ENCODE measurements at regions not wholly inside any gene's neighbourhood (a gene's known extent, or its start where the extent isn't known, plus 50 kb on each side); places are given as distances from the start of the nearest gene placed in this dataset.
"Not testable (repeated sequence)": the region's sequence is repeated elsewhere in the genome, so short reads cannot be mapped to it uniquely, and the experiment has no call there.

DNA sequence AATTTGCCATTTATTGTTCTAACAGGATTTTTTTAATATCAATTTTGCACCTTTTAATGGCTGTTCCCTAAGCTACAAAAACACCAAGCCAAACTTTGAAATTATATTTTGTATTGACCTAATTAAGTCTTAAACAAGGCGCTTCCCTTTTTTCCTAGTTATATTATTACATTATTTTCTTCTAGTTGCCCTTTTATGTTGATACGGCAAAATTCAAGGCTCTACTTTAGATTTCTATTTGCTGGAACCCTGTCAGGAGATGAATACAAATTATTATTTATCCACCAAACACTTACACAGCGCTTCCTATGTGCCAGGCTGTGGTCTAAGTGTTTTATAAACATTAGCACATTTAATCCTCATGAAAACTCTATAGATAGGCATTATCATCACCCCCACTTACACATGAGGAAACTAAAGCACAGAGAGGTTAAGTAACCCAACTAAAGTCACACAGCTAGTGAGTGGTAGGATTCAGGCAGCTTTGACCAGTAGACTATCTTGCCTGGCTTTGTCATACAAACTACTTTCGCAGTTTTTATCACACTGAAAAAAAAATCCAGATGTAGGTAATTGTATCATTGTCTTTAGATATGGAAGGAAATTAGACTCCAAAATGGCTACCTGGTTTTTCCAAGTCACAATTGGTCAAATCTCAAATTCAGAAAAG lies 456.5 kb downstream of the STK39 start:
- no peak for DNase-seq

DNA sequence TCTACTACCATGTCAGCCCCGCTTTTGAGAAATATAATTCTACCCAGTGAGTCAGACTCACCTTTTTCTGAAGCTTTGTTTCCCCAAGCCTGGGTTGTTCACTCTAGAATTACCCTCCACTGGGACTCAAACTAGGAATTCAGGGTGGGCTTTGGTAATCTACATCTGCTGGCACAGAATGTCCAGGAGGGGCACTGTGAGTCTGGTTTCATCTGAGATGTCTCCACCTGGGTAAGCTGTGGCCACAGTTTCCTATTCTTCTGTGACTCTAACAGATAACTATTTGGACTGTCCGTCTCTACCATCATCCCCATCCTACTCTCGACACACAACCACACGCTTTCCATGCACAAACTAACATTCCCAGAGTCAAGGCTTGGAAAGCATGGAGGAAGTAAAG lies 457.2 kb downstream of the STK39 start:
- no peak for DNase-seq

DNA sequence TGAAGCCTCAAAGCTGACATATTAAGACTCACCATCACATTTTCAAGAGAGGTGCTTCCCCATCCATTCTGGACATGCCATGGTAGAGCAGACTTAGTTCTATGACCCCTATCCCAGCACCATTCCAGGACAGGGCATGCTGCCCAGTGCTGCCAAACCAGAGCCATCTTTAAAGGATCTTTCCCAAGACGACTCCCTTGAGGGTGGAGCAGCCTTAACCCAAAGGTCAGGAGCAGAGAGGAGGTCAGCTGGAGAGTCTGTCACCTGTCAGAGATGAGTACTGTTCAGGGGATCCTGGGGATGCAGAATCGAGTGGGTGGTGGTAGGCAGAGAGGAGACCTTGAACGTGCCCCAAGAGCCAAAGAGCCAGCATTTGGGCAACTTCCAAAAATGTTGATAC lies 459.8 kb downstream of the STK39 start:
- no peak for DNase-seq

DNA sequence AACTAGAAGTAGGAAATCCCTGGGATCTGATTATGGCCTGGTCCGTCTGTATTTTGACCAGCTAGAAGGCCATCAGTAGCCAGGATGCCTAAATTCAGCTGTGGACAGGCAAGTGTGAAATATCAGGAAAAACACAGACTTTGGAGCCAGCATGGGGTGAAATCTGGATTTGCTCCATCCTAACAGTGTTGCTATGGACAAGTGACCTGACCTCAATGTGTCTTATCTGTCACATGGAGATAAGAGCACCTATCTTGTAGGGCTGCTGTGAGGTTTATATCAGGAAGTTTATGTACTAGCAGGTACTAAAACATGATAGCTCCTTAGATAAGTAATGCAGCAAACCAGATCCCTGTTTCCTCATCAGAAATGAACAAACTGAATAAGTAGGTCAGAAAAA lies 460.4 kb downstream of the STK39 start:
- DNase-seq = no peak

DNA sequence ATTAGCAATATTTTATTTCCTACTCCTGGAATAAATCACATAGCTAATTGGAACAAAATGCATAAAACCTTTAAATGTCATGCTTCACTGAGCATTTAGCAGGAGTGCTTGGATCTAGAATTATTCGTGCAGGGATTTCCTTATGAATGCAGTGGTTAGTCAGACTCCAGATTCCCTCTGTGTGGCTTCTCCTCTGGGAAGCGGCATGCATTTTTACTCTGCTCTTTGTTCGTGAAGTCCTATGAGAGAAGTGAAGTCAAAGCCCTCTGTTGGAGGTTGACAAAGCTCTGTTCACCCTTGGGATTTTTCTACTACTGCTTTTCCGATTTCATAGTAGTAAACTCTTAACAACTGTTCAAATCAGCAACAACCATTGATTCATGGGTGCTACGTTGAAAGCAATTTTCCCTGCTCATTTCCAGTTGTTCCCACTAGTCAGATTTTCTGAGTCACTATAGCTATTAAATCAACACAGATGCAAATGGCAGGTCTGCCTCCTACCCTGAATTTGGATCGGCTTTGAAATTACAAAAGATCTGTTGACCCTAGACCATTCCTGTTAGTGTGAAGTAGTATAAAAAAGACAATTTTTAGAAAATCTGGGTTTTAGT lies 461.7 kb downstream of the STK39 start:
- no peak for DNase-seq

DNA sequence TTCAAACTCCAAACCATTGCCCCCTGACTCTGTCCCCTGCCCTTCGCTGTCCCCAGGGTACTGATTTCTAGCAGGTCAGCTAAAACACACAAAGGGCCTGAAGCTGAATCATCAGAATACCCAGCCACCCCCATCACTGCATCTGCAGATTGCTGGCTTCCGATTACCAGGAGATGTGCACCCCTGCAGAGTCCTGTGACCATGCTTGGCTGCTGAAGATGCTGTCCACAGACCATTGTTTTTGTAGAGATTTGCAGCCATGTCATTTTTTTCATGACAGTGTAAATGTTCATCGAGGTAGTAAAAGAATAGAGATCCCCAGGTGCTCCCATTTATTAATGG lies 463.3 kb downstream of the STK39 start:
- no peak for DNase-seq

DNA sequence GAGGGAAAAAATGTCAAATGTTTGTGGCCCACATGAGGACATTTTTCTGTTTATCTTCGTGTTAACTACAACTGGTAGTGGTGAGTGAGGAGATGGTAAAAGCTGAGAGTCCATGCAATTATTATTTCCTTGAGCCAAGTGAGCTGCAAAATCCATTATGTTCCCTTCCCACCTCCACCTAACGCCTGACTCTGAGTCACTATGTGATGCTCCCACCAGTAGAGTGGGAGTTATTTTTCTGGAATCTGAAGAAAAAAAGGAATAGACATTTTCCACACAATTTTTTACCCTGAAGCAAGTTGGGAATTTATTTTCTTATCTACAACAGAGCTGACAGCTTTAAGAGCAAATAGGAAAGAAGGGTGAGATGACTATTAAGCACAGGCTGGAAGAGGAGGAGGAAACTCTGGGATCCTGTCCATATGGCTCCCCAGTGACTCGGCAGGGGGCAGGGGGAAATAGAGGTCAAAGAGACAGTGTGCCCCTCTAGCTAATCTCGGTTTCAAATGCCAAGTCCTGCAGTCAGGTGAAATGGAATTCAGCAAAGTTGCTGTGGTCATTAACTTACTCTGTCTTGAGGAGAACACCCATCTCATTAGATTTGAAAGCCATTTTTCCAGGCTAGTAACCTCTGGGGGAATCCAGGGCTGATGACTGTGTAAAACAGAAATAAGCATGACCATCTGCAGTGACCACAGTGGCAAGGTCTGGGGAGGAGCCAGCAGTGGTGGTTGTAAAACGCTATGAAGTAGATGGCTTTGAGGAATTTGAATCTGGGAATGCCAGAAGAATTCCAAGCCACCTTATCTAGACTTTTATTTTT lies 463.9 kb downstream of the STK39 start:
- DNase-seq = peak; percentile 39

DNA sequence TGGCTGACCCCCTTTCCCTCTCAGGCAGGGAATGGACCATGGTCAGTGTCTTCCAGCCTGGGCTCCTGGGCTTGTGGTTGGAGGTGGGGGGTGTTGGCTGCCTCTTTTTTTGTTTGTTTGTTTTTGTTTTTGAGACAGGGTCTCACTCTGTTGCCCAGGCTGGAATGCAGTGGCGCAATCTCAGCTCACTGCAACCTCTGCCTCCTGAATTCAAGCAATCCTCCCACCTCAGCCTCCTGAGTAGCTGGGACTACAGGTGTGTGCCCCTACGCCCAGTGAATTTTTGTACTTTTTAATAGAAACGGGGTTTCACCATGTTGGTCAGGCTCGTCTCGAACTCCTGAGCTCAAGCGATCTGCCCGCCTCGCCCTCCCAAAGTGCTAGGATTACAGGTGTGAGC lies 465.8 kb downstream of the STK39 start:
- DNase-seq = not testable (repeated sequence)

DNA sequence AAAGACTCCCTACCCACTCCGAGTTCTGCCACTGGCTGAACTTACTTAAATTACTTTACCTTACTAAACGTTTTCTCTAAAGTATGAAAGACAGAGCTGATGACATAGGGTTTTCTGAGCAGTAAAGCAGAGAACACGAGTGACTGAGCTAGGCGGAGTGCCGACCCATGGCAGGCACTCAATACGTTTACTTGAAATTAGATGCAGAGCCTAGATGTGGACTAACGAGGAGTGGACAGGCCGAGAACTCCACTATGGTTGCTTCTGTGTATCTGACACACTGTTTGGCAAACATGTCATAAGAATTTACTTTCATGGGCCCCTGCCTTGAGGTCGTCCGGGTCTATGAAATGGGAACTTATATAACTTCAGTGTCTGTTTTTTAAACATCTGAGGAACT lies 471.0 kb downstream of the STK39 start:
- no peak for DNase-seq

DNA sequence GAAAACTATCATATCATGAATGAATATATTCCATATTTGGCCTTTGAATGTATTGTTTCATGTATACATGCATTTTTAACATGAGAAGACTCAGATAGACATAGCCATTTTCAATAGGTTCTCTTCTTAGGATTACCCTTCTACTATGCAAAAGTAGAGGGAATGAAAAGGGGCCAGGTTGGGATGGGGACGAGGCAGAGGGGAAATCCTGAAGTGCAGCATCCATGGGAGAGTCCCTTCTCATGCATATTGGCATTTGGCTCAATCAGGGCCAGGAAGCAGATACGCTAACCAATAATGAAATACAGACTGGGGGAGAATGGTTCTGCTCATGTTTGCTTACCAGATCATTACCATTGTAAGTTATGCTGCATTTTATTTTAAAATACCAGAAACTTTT lies 475.8 kb downstream of the STK39 start:
- DNase-seq = no peak

DNA sequence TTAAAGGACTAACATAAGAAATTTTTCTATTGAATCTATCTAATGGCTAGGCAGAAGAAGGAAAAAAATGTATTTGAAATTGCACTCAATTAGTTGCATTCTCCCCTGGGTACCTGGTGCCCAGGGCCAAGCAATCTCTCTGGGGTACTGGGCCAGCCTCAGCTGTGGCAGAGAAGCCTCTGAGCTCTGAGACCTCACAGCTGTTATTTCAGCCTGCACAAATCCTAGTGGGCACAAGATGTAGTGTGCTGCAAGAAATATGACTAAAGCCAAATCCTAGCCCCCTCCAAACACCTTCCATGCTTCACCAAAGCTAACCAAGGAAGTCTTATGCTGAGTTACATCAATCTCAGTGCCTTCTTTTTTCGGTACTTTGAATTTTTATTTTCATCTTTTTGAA lies 478.4 kb downstream of the STK39 start:
- no peak for DNase-seq

DNA sequence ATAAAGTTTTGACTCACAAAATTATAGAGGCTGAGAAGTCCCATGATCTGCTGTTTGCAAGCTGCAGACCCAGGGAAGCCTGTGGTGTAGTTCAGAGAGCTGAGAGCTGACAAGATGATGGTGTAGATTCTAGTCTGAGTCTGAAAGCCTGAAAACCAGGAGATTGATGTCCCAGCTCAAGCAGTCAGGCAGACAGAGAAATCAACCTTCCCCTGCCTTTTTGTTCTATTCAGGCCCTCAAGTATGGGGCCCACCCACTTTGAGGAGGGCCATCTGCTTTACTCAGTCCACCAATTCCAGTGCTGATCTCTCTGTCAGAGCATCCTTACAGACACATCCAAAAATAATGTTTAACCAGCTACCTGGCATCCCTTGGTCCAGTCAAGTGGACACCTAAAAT lies 479.6 kb downstream of the STK39 start:
- DNase-seq = no peak

DNA sequence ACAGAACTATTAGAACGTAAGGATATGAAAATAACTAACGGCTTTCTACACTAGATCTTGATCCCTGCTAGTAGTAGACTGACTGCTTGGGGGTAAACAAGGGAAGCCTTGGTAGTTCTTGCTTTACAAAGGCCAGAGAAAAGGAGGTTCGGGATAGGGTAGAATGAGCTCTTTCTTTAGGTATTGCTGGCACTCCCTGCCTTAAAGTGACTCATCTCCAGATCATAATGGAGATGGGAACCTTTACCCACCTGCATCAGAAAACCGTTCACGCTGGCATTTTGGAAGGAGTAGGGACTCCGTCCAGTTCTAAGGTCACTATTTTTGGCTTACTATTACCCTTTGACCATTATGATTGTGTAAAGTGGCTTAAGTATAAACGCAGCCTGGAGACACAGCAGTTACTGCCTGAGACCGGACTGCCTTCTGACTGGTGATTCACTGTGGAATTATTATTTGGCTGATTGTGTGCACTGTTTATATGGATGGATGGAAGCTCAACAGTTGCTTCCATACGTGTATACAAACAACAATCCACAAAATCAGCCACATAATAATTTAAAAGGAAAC lies 482.5 kb downstream of the STK39 start:
- no peak for DNase-seq

DNA sequence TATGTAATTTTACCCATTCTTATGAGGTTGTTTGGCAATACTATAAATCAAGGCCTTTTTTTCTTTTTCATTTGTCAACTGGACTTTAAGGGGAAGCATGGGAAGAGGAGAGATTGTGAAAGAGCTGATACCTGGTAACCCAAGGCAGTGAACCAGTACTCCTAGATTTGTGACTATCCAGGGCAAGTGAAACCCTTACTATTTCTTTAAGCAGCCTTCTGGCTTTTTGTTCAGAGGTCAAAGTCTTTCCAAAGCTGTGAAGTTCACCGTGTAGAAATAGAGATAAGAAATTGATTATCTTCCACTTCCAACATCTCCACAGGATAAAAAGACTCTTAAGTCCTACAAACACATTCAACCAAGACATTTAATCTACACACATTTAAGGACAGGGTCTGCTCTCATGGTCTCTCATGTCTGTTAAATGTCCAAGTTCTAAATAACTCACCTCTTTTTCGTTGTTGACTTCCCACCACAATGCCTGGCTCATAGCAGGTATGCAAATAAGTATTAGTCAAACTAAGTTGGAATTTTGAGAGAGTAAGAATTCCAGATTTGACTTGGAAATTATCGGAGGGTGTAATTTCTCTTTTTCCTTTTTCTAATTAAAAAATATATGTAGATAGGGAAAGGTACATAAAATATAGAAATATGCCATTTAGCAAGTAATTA lies 485.8 kb downstream of the STK39 start:
- no peak for DNase-seq

DNA sequence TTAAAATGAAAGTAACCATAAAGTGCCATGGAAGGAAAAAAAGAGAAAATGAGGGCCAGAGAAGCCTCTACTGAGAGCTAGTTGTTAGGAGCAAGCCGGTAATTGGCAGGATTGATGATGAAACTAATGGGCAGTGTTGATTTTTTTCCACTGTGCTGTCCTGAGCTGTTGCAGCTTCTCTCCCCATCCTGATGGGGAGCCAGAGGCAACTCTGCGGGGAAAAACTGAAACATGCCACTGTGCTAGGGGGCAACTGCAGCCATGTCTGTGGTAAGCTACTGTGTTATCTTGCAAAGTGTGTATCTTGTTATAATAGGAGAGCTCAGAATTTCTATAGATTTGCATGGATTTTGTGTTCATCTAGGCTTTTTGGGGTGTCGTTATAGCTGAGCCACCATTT lies 487.9 kb downstream of the STK39 start:
- DNase-seq = no peak

DNA sequence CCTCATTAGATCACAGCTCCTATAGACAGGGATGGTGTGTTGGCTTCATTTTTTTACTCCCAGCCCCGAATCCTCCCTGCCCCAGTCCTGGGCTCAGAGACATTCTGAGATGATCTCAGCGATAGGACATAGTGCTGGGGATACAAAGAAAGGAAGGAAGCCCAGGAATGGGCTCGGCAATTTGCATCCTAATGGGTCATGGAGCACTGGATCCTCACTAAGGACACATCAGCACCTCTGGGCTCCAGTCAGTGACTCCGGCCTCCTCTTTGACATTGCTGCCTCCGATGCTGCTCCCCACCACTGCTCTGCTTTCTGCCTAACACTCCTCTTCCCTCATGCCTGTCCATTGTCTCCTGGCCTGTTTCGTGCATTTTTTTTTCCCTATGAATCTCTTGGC lies 489.1 kb downstream of the STK39 start:
- DNase-seq = no peak

DNA sequence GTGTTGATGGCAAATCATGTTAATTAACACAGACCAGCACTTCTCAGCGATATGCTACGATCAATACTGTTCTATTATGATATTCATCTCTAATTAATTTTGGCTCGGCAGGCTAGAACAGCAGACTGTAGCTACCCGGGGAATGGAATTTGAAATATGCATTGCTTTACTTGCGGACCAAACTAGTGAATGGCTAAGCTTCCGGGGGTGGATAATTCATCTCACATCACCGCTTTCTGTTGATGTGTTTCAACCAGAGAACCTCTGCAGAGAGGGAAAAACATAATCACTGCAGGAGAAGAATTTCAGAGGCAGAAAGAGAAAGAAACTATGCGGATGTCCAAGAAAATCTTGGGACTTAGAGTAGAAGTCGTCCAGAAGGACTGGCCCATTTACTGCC lies 490.9 kb downstream of the STK39 start:
- peak; percentile 7 for DNase-seq

DNA sequence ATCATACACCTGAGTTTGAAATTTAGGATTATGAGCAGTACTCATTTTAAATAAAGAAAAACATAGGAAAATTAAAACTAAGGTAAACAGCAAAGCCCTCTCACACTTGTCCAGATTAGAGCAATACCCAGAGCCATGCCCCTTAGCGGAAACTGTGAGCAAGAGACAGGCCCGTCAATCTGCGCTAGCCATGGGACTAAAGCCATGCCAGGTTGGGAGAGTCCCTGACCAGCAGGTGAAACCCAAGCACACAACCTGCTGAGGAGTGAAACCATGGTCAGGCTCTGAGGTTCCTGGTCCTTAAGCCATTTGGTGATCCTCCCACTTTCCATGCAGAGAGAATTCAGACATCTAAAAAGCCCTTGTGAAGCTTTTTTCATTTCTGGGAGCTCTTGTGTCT lies 494.3 kb downstream of the STK39 start:
- no peak for DNase-seq

DNA sequence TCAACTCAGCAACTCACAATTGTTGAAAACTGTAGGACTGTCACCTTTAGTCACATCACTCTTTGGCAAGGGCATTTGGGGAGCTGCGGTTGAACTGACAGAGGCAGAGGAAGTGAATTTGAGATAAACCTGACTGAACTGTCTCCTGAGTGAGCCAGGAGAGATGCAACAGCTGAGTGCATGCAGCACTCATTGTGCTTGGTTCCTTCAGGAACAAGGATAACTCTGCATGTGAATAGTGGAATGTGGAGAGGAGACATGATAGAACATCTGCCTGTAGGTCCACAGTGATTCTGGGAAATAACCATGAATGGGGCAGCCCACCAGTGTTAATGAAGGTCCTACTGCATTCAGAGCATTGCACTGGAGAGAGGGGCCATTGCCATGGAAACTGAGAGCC lies 494.7 kb downstream of the STK39 start:
- DNase-seq = no peak

DNA sequence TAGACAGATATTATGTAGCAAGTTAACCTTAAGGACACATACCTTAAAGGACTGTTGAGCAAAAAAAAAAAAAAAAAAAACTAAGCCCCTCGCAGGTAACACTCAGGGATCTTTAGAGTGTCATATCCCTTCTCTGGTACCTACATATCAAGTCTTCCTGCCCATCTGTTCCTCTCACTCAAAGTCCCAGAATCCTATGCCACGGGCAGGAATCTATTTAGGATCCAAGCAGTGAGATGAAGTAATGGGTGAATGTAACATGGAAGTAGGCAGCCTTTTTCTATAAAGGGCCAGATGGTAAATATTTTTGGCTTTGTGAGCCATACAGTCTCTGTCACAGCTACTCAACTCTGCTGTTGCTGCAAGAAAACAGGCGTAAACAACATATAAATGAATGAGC lies 496.7 kb downstream of the STK39 start:
- DNase-seq = no peak

DNA sequence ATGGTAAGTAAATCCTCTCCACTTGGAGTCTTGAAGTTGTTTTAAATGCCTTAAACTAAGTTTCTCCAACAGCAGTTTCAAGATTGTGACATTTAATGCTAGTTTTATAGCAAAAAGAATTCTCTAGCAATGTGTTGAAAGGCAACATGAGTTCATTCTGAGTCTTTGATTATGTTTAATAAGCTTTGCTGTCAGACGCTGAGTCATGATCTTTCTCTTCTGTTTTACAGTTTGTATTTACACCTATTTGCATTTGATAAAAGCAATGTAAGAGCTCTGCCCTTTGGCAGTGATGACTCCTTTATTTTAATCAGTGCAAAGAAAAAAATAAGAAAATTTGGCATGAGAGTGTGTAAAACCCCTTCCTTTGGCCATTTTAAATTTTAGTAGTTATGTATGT lies 497.7 kb downstream of the STK39 start:
- no peak for DNase-seq

DNA sequence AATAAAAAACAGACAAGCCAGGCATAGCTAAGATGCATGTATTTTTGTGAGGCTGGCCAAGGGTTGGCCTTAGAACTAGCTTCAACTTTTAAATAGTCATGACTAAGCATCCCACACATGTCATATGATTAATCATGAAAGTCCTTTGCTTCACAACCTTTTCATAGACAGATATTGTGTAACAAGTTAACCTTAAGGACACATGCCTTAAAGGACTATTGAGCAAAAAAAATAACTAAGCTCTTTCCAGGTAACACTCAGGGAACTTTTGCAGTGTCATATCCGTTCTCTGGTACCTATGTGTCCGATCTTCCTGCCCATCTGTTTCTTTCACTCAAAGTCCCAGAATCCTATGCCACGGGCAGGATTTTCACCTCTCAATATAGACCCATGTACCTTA lies 498.4 kb downstream of the STK39 start:
- DNase-seq = peak; percentile 1

DNA sequence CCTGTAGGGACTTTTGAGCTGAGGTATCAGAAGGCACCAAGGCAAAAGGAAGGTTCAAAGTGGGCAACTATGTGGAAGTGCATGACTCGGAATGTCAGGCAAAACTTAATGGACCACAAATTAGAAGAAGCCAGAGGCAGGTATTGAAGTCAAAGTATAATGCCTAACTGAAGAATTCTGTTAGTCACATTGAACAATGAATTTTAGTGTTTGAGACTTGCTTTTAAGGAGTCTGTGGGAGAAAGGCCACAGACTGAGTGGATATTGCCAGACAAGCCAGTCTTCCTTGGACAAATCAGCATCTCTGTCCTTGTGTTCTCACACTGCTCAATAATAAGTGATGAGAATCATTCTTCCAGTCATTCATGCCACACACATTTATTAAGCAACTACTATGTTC lies 498.9 kb downstream of the STK39 start:
- DNase-seq = no peak

DNA sequence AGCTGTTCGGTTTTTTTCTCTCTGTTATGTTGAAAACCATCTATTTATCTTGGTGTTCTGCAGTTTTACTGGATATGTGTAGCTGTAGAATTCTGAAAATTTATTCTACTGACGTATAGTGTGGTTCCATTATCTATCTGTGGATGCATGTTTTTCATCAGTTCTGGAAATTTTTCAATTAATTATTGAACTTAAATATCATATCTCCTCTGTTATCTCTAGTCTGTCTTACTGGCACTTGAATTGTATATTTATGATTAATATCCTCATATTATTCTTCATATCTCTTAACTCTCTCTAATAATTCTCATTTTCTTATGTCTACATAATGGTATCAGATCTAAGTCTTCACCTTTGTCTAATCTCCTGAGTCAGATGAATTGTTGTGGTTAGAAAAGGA lies 501.7 kb downstream of the STK39 start:
- DNase-seq = no peak

Measured in EL (cell line).